GM19238 (cell line): ENCODE measurements at regions not wholly inside any gene's neighbourhood (a gene's known extent, or its start where the extent isn't known, plus 50 kb on each side); places are given as distances from the start of the nearest gene placed in this dataset.
"Not testable (repeated sequence)": the region's sequence is repeated elsewhere in the genome, so short reads cannot be mapped to it uniquely, and the experiment has no call there.

Experiments used
- DNase-seq: peaks from one replicate; pipeline ENCODE4 v3.0.0; 2011; ENCODE audit warnings: low spot score; ENCODE audit not compliant: insufficient read length

GRCh38 chr20:39713076-39713840, 751.1 kb downstream of the DHX35 start:
- no peak for DNase-seq

GRCh38 chr20:39706184-39706663, 744.1 kb downstream of the DHX35 start:
- DNase-seq: no peak

- no peak for DNase-seq
These were observed 742.9 kb downstream of the DHX35 start for GRCh38 chr20:39705032-39705431.

GRCh38 chr20:39703357-39703756, 741.2 kb downstream of the DHX35 start:
- DNase-seq: not testable (repeated sequence)

GRCh38 chr20:39702701-39703349, 740.7 kb downstream of the DHX35 start:
- no peak for DNase-seq

GRCh38 chr20:39700528-39700927, 738.4 kb downstream of the DHX35 start:
- no peak for DNase-seq

- DNase-seq: no peak
These were observed 737.1 kb downstream of the DHX35 start for GRCh38 chr20:39699166-39699725.

GRCh38 chr20:39698752-39699151, 736.6 kb downstream of the DHX35 start:
- no peak for DNase-seq

GRCh38 chr20:39691151-39691862, 729.2 kb downstream of the DHX35 start:
- DNase-seq: no peak

- no peak for DNase-seq
These were observed 714.8 kb downstream of the DHX35 start for GRCh38 chr20:39676857-39677391.

GRCh38 chr20:39676241-39676640, 714.1 kb downstream of the DHX35 start:
- DNase-seq: no peak

- no peak for DNase-seq
These were observed 712.7 kb downstream of the DHX35 start for GRCh38 chr20:39674842-39675241.

- no peak for DNase-seq
These were observed 708.8 kb downstream of the DHX35 start for GRCh38 chr20:39670988-39671387.

GRCh38 chr20:39669659-39670058, 707.5 kb downstream of the DHX35 start:
- DNase-seq: no peak

GRCh38 chr20:39668038-39668437, 705.9 kb downstream of the DHX35 start:
- DNase-seq: no peak

- no peak for DNase-seq
These were observed 699.7 kb downstream of the DHX35 start for GRCh38 chr20:39661833-39662232.

GRCh38 chr20:39660965-39661364, 698.8 kb downstream of the DHX35 start:
- DNase-seq: no peak

GRCh38 chr20:39660226-39660625, 698.1 kb downstream of the DHX35 start:
- DNase-seq: no peak

GRCh38 chr20:39658662-39659409, 696.7 kb downstream of the DHX35 start:
- no peak for DNase-seq

- DNase-seq: no peak
These were observed 692.0 kb downstream of the DHX35 start for GRCh38 chr20:39654171-39654570.
